ENCODE measurements at regions not wholly inside any gene's neighbourhood (a gene's known extent, or its start where the extent isn't known, plus 50 kb on each side); places are given as distances from the start of the nearest gene placed in this dataset.

- H3K4me3 ChIP-seq (replicated peaks; ENCODE audit: low read depth, low read length), result no peak overlapping the region
- DNase-seq (ENCODE audit: extremely low read depth, insufficient read length), result no peak
- no peaks in the 10 kb centered on the region for H3K27me3 ChIP-seq (replicated peaks; ENCODE audit: control insufficient read depth, insufficient read depth, low read length)
- no peak for TF ChIP-seq CTCF (IDR thresholded peaks at IDR 0.05; ENCODE audit: insufficient read depth, low read length, poor library complexity, severe bottlenecking)
- no peaks in the 10 kb centered on the region for H3K36me3 ChIP-seq (ENCODE audit: control insufficient read depth, insufficient read depth, low read length)
Measured at GRCh38 chr1:106181866-106182265, 874.6 kb upstream of the PRMT6 start.

DNA sequence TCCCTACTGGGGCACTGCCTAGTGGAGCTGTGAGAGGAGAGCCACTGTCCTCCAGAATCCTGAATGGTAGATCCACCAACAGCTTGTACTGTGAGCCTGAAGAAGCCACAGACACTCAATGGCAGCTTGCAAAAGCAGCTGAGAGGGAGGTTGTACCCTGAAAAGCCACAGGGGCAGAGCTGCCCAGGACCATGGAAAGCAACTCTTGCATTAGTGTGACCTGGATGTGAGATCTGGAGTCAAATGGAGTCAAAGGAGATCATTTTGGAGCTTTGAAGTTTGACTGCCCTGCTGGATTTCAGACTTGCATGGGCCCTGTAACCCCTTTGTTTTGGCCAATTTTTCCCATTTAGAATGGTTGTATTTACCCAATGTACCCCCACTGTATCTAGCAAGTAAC lies 871.4 kb upstream of the PRMT6 start:
- no peak for TF ChIP-seq CTCF (IDR thresholded peaks at IDR 0.05; ENCODE audit: insufficient read depth, low read length, poor library complexity, severe bottlenecking)
- Histone ChIP-seq H3K4me3 (replicated peaks; ENCODE audit: low read depth, low read length) (no peak overlapping the region), H3K36me3 (ENCODE audit: control insufficient read depth, insufficient read depth, low read length) (no peaks in the 10 kb centered on the region), H3K27me3 (replicated peaks; ENCODE audit: control insufficient read depth, insufficient read depth, low read length) (no peaks in the 10 kb centered on the region)
- no peak for DNase-seq (ENCODE audit: extremely low read depth, insufficient read length)

- Histone ChIP-seq H3K4me3 (replicated peaks; ENCODE audit: low read depth, low read length) (no peak overlapping the region), H3K27me3 (replicated peaks; ENCODE audit: control insufficient read depth, insufficient read depth, low read length) (no peaks in the 10 kb centered on the region), H3K36me3 (ENCODE audit: control insufficient read depth, insufficient read depth, low read length) (no peaks in the 10 kb centered on the region)
- DNase-seq (ENCODE audit: extremely low read depth, insufficient read length), result no peak
- TF ChIP-seq CTCF (IDR thresholded peaks at IDR 0.05; ENCODE audit: insufficient read depth, low read length, poor library complexity, severe bottlenecking), result no peak
Measured at GRCh38 chr1:106189780-106190179, 866.7 kb upstream of the PRMT6 start.

DNA sequence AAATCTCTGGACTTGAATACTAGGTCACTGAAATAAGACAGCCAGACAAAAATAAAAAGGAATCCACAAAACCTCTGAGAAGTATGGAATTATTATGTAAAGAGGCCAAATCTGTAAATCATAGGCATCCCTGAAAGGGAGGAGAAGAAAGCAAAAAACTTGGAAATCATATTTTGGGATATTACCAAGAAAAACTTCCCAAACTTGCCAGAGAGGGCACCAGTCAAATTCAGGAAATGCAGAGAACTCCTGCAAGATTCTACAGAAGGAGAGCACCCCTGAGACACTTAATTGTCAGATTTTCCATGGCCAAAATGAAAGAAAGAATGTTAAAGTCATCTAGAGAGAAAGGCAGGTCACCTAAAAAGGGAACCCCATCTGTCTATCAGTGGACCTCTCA lies 862.3 kb upstream of the PRMT6 start:
- H3K36me3 ChIP-seq (ENCODE audit: control insufficient read depth, insufficient read depth, low read length), result no peaks in the 10 kb centered on the region
- no peak overlapping the region for H3K4me3 ChIP-seq (replicated peaks; ENCODE audit: low read depth, low read length)
- DNase-seq (ENCODE audit: extremely low read depth, insufficient read length), result no peak
- no peak for TF ChIP-seq CTCF (IDR thresholded peaks at IDR 0.05; ENCODE audit: insufficient read depth, low read length, poor library complexity, severe bottlenecking)
- H3K27me3 ChIP-seq (replicated peaks; ENCODE audit: control insufficient read depth, insufficient read depth, low read length), result no peaks in the 10 kb centered on the region

DNA sequence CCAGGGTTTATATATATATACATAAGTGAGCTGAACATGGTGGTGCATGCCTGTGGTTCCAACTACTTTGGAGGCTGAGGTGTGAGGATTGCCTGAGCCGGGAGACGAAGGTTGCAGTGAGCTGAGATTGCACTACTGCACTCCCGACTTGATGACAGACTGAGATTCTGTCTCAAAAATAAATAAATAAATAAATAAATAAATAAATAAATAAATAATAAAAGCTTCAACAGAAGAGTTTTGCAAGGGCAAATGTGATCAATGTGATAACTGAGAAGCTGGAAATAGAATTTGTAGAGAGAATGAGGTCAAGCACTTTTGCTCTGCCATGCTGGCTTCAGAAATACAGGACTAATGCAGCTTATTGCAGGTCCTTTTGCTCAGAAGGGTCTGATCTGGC lies 855.8 kb upstream of the PRMT6 start:
- no peaks in the 10 kb centered on the region for H3K27me3 ChIP-seq (replicated peaks; ENCODE audit: control insufficient read depth, insufficient read depth, low read length)
- H3K4me3 ChIP-seq (replicated peaks; ENCODE audit: low read depth, low read length), result no peak overlapping the region
- TF ChIP-seq CTCF (IDR thresholded peaks at IDR 0.05; ENCODE audit: insufficient read depth, low read length, poor library complexity, severe bottlenecking), result no peak
- no peak for DNase-seq (ENCODE audit: extremely low read depth, insufficient read length)
- H3K36me3 ChIP-seq (ENCODE audit: control insufficient read depth, insufficient read depth, low read length), result no peaks in the 10 kb centered on the region

- no peak for DNase-seq (ENCODE audit: extremely low read depth, insufficient read length)
- Histone ChIP-seq H3K4me3 (replicated peaks; ENCODE audit: low read depth, low read length) (no peak overlapping the region), H3K36me3 (ENCODE audit: control insufficient read depth, insufficient read depth, low read length) (no peaks in the 10 kb centered on the region), H3K27me3 (replicated peaks; ENCODE audit: control insufficient read depth, insufficient read depth, low read length) (no peaks in the 10 kb centered on the region)
- TF ChIP-seq CTCF (IDR thresholded peaks at IDR 0.05; ENCODE audit: insufficient read depth, low read length, poor library complexity, severe bottlenecking), result no peak
Measured at GRCh38 chr1:106207185-106207584, 849.3 kb upstream of the PRMT6 start.
